Keratinocyte (primary cell): ENCODE measurements at regions not wholly inside any gene's neighbourhood (a gene's known extent, or its start where the extent isn't known, plus 50 kb on each side); places are given as distances from the start of the nearest gene placed in this dataset.

ENCODE experiments used
- DNase-seq: peaks from one replicate; pipeline ENCODE4 v3.0.0-alpha.2; 2011; ENCODE audit warnings: low read depth, missing footprints, low spot score
- FAIRE-seq: peaks from 2 replicates; lab custom pipeline; 2011; peaks lifted over from hg19 to GRCh38; lab: Jason Lieb, UNC
- H2AFZ ChIP-seq: 2 replicates; pipeline ENCODE4 v1.6.0; 2012; ENCODE audit warnings: low read length, control low read depth, inconsistent platforms; ENCODE audit not compliant: control insufficient read depth
- H3K27ac ChIP-seq: 2 replicates; pipeline ENCODE4 v1.5.1; 2011; ENCODE audit warnings: low read length; ENCODE audit not compliant: control insufficient read depth, insufficient read depth
- H3K27me3 ChIP-seq: 3 replicates; pipeline ENCODE4 v1.6.0; 2011; ENCODE audit warnings: low read length; ENCODE audit not compliant: control insufficient read depth, insufficient read depth; ENCODE audit errors: extremely low read depth
- H3K36me3 ChIP-seq, 2 experiments: 2 replicates in 1 of 2; 3 replicates in 1 of 2; pipeline ENCODE4 v1.5.1; 2011; ENCODE audit warnings: low read length in 2 of 2, mild to moderate bottlenecking in 1 of 2; ENCODE audit not compliant: control insufficient read depth in 2 of 2, insufficient read depth in 2 of 2; ENCODE audit errors: extremely low read depth in 1 of 2
- H3K4me1 ChIP-seq: 3 replicates; pipeline ENCODE4 v1.5.1; 2011; ENCODE audit warnings: low read length; ENCODE audit not compliant: control insufficient read depth, insufficient read depth; ENCODE audit errors: extremely low read depth
- H3K4me2 ChIP-seq: 3 replicates; pipeline ENCODE4 v1.6.0; 2011; ENCODE audit warnings: low read depth, low read length; ENCODE audit not compliant: control insufficient read depth, insufficient read depth; ENCODE audit errors: extremely low read depth
- H3K4me3 ChIP-seq, 3 experiments: fragments of 200-600 bp in 1 of 3; sonication (generic) in 1 of 3; 2 replicates in 2 of 3; 3 replicates in 1 of 3; pipeline ENCODE4 v1.5.1; 2011 to 2016; ENCODE audit warnings: low read length in 3 of 3, mild to moderate bottlenecking in 3 of 3, control low read depth in 2 of 3, inconsistent platforms in 1 of 3, low read depth in 1 of 3, mixed read lengths in 1 of 3, mixed run types in 1 of 3, moderate library complexity in 1 of 3; ENCODE audit not compliant: control insufficient read depth in 2 of 3, insufficient read depth in 2 of 3; ENCODE audit errors: extremely low read depth in 1 of 3
- H3K79me2 ChIP-seq: 2 replicates; pipeline ENCODE4 v1.6.0; 2012; ENCODE audit warnings: low read length; ENCODE audit not compliant: control insufficient read depth, insufficient read depth
- H3K9ac ChIP-seq: 3 replicates; pipeline ENCODE4 v1.6.0; 2011; ENCODE audit warnings: low read length; ENCODE audit not compliant: control insufficient read depth, insufficient read depth; ENCODE audit errors: extremely low read depth
- H3K9me1 ChIP-seq: 3 replicates; pipeline ENCODE4 v1.6.0; 2011; ENCODE audit warnings: low read length; ENCODE audit not compliant: control insufficient read depth, insufficient read depth; ENCODE audit errors: extremely low read depth
- H3K9me3 ChIP-seq: 2 replicates; pipeline ENCODE4 v1.5.1; 2012; ENCODE audit warnings: low read depth, low read length; ENCODE audit not compliant: control insufficient read depth
- H4K20me1 ChIP-seq: 3 replicates; pipeline ENCODE4 v1.6.0; 2011; ENCODE audit warnings: low read length; ENCODE audit not compliant: control insufficient read depth, insufficient read depth; ENCODE audit errors: extremely low read depth
- CTCF ChIP-seq, 3 experiments: IDR thresholded peaks in 1 of 3; conservative IDR thresholded peaks in 1 of 3; optimal IDR thresholded peaks in 1 of 3; 2 replicates in 2 of 3; 3 replicates in 1 of 3; pipeline versions ENCODE3 to v1.5.1; 2011; ENCODE audit warnings: low read length in 3 of 3, mild to moderate bottlenecking in 3 of 3, moderate library complexity in 2 of 3, control low read depth in 1 of 3, inconsistent platforms in 1 of 3; ENCODE audit not compliant: insufficient read depth in 2 of 3; ENCODE audit errors: extremely low read depth in 1 of 3
- EZH2 ChIP-seq: IDR thresholded peaks from one replicate; pipeline ENCODE4 v1.6.1; 2012; ENCODE audit warnings: inconsistent platforms, mild to moderate bottlenecking, low read length, moderate library complexity
- dilution Hi-C: fragments of 300-500 bp; cut with MboI; formaldehyde crosslinking; loops from one replicate; pipeline ENCODE4 v1.7.0; 2020; ENCODE audit warnings: low sequenced_read_pairs; ENCODE audit not compliant: extremely low pct_ligation_motif_present

- Histone ChIP-seq H3K4me3 (no peak overlapping the region), H3K9me1 (no peaks in the 10 kb centered on the region), H3K36me3 (no peaks in the 10 kb centered on the region), H3K4me1 (no peaks in the 10 kb centered on the region), H3K79me2 (no peaks in the 10 kb centered on the region), H3K9me3 (no peaks in the 10 kb centered on the region), H3K9ac (no peak overlapping the region), H3K27ac (no peak overlapping the region), H2AFZ (no peak overlapping the region), H4K20me1 (no peaks in the 10 kb centered on the region), H3K27me3 (peaks cover 18% of the 10 kb centered on the region), H3K4me2 (no peak overlapping the region)
- FAIRE-seq (no peak), DNase-seq (no peak)
- TF ChIP-seq CTCF (optimal IDR thresholded peaks at IDR 0.05 in 1 of 3, IDR thresholded peaks at IDR 0.05 in 1 of 3, conservative IDR thresholded peaks at IDR 0.05 in 1 of 3; ENCODE audit: extremely low read depth in 1 of 3, insufficient read depth in 2 of 3, low read length in 3 of 3) (no peak), EZH2 (no peak)
- dilution Hi-C loops: no loop called here
These were observed 306.0 kb downstream of the FOXL1 start for GRCh38 chr16:86884390-86884650.

GRCh38 chr16:86885139-86885538, 306.8 kb downstream of the FOXL1 start:
- Histone ChIP-seq H3K9ac (no peak overlapping the region), H3K4me2 (no peak overlapping the region), H3K9me1 (no peaks in the 10 kb centered on the region), H3K27me3 (peaks cover 18% of the 10 kb centered on the region), H4K20me1 (no peaks in the 10 kb centered on the region), H3K27ac (no peak overlapping the region), H3K4me1 (no peaks in the 10 kb centered on the region), H2AFZ (no peak overlapping the region), H3K9me3 (no peaks in the 10 kb centered on the region), H3K36me3 (no peaks in the 10 kb centered on the region), H3K4me3 (no peak overlapping the region), H3K79me2 (no peaks in the 10 kb centered on the region)
- FAIRE-seq: no peak
- DNase-seq: no peak
- dilution Hi-C loops: no loop called here
- TF ChIP-seq EZH2 (no peak), CTCF (optimal IDR thresholded peaks at IDR 0.05 in 1 of 3, IDR thresholded peaks at IDR 0.05 in 1 of 3, conservative IDR thresholded peaks at IDR 0.05 in 1 of 3; ENCODE audit: extremely low read depth in 1 of 3, insufficient read depth in 2 of 3, low read length in 3 of 3) (no peak)
